ENCODE measurements at regions not wholly inside any gene's neighbourhood (a gene's known extent, or its start where the extent isn't known, plus 50 kb on each side); places are given as distances from the start of the nearest gene placed in this dataset.

DNA sequence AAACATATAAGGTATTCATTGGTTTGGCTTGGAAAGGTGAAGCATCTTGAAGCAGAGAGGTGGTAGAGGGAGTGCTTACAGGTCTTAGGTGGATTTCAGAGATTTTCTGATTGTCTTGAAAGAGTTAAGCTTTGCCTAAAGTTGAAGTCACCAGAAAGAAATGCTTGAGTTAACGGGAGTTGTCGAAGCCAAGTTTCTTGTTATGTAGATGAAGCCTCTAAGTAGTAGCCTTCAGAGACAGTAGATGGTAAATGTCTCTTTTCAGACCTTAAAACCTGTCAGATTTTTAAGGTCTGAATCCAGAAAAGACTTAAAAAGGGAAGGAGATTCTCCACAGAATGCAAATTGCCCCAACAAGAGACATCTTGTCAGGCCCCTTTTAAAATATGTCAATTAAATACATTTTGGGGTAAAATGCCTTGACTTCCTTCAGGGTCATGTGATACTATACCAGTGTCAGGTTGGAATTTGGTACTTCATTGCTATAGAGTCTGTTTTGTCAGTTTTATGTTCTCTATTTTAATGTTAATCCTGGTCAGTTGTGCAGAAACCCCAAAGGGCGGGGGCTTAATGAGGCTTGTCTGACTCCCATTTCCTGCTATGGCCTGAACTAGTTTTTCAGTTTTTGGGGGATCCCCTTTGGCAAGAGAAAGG is 81.0 kb downstream of the PCDH18 start:
- H3K27ac ChIP-seq (replicated peaks), result no peak overlapping the region
- DNase-seq (ENCODE audit: low read depth in 1 of 2, low spot score in 1 of 2), result no peak
- H3K27me3 ChIP-seq (ENCODE audit: insufficient read depth, poor library complexity, severe bottlenecking), result no peaks in the 10 kb centered on the region
- H3K4me3 ChIP-seq (replicated peaks; ENCODE audit: insufficient read depth, low read length), result no peak overlapping the region
- TF ChIP-seq, protein P1, sequence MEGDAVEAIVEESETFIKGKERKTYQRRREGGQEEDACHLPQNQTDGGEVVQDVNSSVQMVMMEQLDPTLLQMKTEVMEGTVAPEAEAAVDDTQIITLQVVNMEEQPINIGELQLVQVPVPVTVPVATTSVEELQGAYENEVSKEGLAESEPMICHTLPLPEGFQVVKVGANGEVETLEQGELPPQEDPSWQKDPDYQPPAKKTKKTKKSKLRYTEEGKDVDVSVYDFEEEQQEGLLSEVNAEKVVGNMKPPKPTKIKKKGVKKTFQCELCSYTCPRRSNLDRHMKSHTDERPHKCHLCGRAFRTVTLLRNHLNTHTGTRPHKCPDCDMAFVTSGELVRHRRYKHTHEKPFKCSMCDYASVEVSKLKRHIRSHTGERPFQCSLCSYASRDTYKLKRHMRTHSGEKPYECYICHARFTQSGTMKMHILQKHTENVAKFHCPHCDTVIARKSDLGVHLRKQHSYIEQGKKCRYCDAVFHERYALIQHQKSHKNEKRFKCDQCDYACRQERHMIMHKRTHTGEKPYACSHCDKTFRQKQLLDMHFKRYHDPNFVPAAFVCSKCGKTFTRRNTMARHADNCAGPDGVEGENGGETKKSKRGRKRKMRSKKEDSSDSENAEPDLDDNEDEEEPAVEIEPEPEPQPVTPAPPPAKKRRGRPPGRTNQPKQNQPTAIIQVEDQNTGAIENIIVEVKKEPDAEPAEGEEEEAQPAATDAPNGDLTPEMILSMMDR (IDR thresholded peaks at IDR 0.05; ENCODE audit: insufficient read depth, low read length), result no peak
- TF ChIP-seq SPI1 (IDR thresholded peaks at IDR 0.05; ENCODE audit: borderline replicate concordance, low read depth) (no peak), GABPA (IDR thresholded peaks at IDR 0.05; ENCODE audit: low read depth) (no peak), POLR2AphosphoS5 (IDR thresholded peaks at IDR 0.05; ENCODE audit: low read depth) (no peak)
- TF ChIP-seq, protein P2, sequence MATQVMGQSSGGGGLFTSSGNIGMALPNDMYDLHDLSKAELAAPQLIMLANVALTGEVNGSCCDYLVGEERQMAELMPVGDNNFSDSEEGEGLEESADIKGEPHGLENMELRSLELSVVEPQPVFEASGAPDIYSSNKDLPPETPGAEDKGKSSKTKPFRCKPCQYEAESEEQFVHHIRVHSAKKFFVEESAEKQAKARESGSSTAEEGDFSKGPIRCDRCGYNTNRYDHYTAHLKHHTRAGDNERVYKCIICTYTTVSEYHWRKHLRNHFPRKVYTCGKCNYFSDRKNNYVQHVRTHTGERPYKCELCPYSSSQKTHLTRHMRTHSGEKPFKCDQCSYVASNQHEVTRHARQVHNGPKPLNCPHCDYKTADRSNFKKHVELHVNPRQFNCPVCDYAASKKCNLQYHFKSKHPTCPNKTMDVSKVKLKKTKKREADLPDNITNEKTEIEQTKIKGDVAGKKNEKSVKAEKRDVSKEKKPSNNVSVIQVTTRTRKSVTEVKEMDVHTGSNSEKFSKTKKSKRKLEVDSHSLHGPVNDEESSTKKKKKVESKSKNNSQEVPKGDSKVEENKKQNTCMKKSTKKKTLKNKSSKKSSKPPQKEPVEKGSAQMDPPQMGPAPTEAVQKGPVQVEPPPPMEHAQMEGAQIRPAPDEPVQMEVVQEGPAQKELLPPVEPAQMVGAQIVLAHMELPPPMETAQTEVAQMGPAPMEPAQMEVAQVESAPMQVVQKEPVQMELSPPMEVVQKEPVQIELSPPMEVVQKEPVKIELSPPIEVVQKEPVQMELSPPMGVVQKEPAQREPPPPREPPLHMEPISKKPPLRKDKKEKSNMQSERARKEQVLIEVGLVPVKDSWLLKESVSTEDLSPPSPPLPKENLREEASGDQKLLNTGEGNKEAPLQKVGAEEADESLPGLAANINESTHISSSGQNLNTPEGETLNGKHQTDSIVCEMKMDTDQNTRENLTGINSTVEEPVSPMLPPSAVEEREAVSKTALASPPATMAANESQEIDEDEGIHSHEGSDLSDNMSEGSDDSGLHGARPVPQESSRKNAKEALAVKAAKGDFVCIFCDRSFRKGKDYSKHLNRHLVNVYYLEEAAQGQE (IDR thresholded peaks at IDR 0.05; ENCODE audit: insufficient replicate concordance, low read depth), result no peak

DNA sequence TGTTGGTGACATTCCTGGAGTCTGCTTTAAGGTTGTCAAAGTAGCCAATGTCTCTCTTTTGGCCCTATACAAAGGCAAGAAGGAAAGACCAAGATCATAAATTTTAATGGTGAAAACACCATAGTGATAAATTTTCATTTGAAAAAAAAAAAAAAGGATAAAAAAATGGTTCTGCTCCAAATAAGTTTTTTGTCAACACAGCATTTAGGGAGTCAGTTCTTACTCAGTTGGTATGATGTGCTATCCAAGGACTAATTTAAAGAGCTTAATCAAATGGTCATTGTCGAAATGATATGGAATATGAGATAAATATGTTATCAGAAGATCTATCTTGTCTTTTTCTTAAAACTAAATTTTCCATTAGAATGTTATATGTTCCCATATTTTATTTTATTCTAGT is 83.9 kb downstream of the PCDH18 start:
- TF ChIP-seq SPI1 (IDR thresholded peaks at IDR 0.05; ENCODE audit: borderline replicate concordance, low read depth) (no peak), POLR2AphosphoS5 (IDR thresholded peaks at IDR 0.05; ENCODE audit: low read depth) (no peak), GABPA (IDR thresholded peaks at IDR 0.05; ENCODE audit: low read depth) (no peak)
- TF ChIP-seq, protein P2 (IDR thresholded peaks at IDR 0.05; ENCODE audit: insufficient replicate concordance, low read depth), result no peak
- TF ChIP-seq, protein P1 (IDR thresholded peaks at IDR 0.05; ENCODE audit: insufficient read depth, low read length), result no peak
- no peak for DNase-seq (ENCODE audit: low read depth in 1 of 2, low spot score in 1 of 2)
- no peak overlapping the region for H3K27ac ChIP-seq (replicated peaks)
- no peak overlapping the region for H3K4me3 ChIP-seq (replicated peaks; ENCODE audit: insufficient read depth, low read length)
- H3K27me3 ChIP-seq (ENCODE audit: insufficient read depth, poor library complexity, severe bottlenecking), result no peaks in the 10 kb centered on the region

DNA sequence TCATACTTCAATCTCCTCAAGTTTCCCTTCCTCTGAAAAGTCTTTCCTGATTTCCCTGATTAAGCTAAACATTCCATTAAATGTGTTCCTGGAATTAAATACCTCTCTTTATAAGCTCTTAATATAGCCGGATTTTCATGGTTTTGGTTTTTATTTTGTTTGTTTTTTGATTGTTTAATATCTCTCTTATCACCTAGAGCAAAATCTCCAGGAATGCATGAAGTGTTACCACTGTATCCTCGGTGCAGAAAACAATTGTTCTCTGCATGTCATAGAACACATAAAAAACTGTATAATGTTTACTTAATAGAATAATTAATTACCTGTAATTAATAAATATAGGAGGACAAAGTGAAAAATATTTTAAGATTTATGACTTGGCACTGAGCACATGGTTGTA is 86.2 kb downstream of the PCDH18 start:
- TF ChIP-seq, protein P1 (IDR thresholded peaks at IDR 0.05; ENCODE audit: insufficient read depth, low read length), result no peak
- TF ChIP-seq POLR2AphosphoS5 (IDR thresholded peaks at IDR 0.05; ENCODE audit: low read depth), result no peak
- no peak for TF ChIP-seq GABPA (IDR thresholded peaks at IDR 0.05; ENCODE audit: low read depth)
- TF ChIP-seq SPI1 (IDR thresholded peaks at IDR 0.05; ENCODE audit: borderline replicate concordance, low read depth), result no peak
- TF ChIP-seq, protein P2 (IDR thresholded peaks at IDR 0.05; ENCODE audit: insufficient replicate concordance, low read depth), result no peak
- no peak overlapping the region for H3K4me3 ChIP-seq (replicated peaks; ENCODE audit: insufficient read depth, low read length)
- H3K27ac ChIP-seq (replicated peaks), result no peak overlapping the region
- no peak for DNase-seq (ENCODE audit: low read depth in 1 of 2, low spot score in 1 of 2)
- H3K27me3 ChIP-seq (ENCODE audit: insufficient read depth, poor library complexity, severe bottlenecking), result no peaks in the 10 kb centered on the region

All from HL-60 (cell line).